ENCODE measurements at regions not wholly inside any gene's neighbourhood (a gene's known extent, or its start where the extent isn't known, plus 50 kb on each side); places are given as distances from the start of the nearest gene placed in this dataset.

- intact Hi-C loops (cut with DNase I): no loop called here
- WGBS, 2 donors: 83 to 86% methylated on average over 6 of the region's 6 CpGs
- no peak for ATAC-seq
Observed at GRCh38 chr15:46677491-46677890, 1039.8 kb upstream of the SEMA6D start.

DNA sequence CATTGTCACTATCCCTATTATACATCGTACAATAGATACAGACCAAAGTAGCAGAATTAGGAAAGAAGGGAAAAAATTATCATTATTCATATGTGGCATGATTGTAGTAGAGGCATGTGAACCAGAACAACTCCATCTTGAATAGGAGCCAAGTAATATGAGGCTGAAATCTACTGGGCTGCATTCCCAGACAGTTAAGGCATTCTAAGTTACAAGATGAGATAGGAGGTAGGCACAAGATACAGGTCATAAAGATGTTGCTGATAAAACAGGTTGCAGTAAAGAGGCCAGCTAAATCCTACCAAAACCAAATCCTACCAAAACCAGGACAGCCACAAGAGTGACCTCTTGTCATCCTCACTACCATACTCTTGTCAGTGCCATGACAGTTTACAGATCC lies 1035.4 kb upstream of the SEMA6D start:
- Histone ChIP-seq H3K9me3 (peaks cover 0 to 4% (median 0%) of the 10 kb centered on the region in 11 donors), H3K27me3 (no peaks in the 10 kb centered on the region), H3K4me3 (no peak overlapping the region), H3K4me1 (no peaks in the 10 kb centered on the region), H3K27ac (no peak overlapping the region), H3K36me3 (no peaks in the 10 kb centered on the region)
- DNase-seq (no peak), ATAC-seq (no peak)
- no peak for TF ChIP-seq CTCF (IDR thresholded peaks at IDR 0.05)
- intact Hi-C loops (cut with DNase I): no loop called here
- 77 to 83% methylated on average over 1 of the region's 1 CpG for WGBS, 2 donors

More at GRCh38 chr15:46677491-46677890, 1039.8 kb upstream of the SEMA6D start:
- H3K9me3 ChIP-seq: no peaks in the 10 kb centered on the region
- H3K4me1 ChIP-seq: no peaks in the 10 kb centered on the region
- DNase-seq: no peak
- H3K27me3 ChIP-seq: no peaks in the 10 kb centered on the region
- H3K36me3 ChIP-seq: no peaks in the 10 kb centered on the region
- no peak for TF ChIP-seq CTCF (IDR thresholded peaks at IDR 0.05)
- H3K4me3 ChIP-seq: no peak overlapping the region
- no peak overlapping the region for H3K27ac ChIP-seq

- intact Hi-C loops (cut with DNase I): no loop called here
- DNase-seq (no peak), ATAC-seq (no peak)
- no peak overlapping the region for H3K27ac ChIP-seq
- 91 to 92% methylated on average over 5 of the region's 5 CpGs for WGBS, 2 donors
- no peak for TF ChIP-seq CTCF (IDR thresholded peaks at IDR 0.05)
- no peak overlapping the region for H3K4me3 ChIP-seq
- H3K9me3 ChIP-seq: peaks cover 0 to 4% (median 0%) of the 10 kb centered on the region in 11 donors
- H3K27me3 ChIP-seq: no peaks in the 10 kb centered on the region
- no peaks in the 10 kb centered on the region for H3K36me3 ChIP-seq
- H3K4me1 ChIP-seq: no peaks in the 10 kb centered on the region
Observed at GRCh38 chr15:46682969-46683791, 1034.1 kb upstream of the SEMA6D start.

GRCh38 chr15:46685096-46685495 lies 1032.2 kb upstream of the SEMA6D start:
- H3K4me1 ChIP-seq: no peaks in the 10 kb centered on the region
- no peak for TF ChIP-seq CTCF (IDR thresholded peaks at IDR 0.05)
- no peaks in the 10 kb centered on the region for H3K36me3 ChIP-seq
- intact Hi-C loops (cut with DNase I): no loop called here
- 0 to 87% methylated on average over 1 of the region's 1 CpG for WGBS, 2 donors
- DNase-seq (no peak), ATAC-seq (no peak)
- no peaks in the 10 kb centered on the region for H3K27me3 ChIP-seq
- no peak overlapping the region for H3K27ac ChIP-seq
- H3K4me3 ChIP-seq: no peak overlapping the region
- peaks cover 0 to 4% (median 0%) of the 10 kb centered on the region in 11 donors for H3K9me3 ChIP-seq

Measured in heart right ventricle (tissue), 16 donors.